ENCODE measurements at regions not wholly inside any gene's neighbourhood (a gene's known extent, or its start where the extent isn't known, plus 50 kb on each side); places are given as distances from the start of the nearest gene placed in this dataset.

DNA sequence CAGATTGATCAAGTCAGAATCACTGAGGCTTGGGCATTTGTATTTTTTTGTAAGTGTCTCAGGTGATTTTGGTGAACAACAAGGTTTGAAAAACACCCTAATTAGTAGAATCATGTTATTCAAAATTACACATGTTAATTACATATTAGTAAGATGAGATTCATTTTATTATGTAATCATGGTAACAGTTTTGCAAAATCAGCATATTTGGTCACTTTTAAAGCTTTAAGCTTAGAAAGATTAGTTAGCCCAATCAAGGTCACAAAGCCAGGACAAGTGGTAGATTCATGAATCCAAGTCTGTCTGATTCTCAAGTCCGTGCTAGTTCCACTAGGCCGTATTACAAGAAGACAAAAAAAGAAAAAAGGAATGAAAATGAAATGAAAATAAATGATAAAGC is 218.4 kb upstream of the FAR2 start:
- TF ChIP-seq, protein P1, sequence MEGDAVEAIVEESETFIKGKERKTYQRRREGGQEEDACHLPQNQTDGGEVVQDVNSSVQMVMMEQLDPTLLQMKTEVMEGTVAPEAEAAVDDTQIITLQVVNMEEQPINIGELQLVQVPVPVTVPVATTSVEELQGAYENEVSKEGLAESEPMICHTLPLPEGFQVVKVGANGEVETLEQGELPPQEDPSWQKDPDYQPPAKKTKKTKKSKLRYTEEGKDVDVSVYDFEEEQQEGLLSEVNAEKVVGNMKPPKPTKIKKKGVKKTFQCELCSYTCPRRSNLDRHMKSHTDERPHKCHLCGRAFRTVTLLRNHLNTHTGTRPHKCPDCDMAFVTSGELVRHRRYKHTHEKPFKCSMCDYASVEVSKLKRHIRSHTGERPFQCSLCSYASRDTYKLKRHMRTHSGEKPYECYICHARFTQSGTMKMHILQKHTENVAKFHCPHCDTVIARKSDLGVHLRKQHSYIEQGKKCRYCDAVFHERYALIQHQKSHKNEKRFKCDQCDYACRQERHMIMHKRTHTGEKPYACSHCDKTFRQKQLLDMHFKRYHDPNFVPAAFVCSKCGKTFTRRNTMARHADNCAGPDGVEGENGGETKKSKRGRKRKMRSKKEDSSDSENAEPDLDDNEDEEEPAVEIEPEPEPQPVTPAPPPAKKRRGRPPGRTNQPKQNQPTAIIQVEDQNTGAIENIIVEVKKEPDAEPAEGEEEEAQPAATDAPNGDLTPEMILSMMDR (IDR thresholded peaks at IDR 0.05): no peak
- TF ChIP-seq POLR2A (IDR thresholded peaks at IDR 0.05): no peak
